ENCODE measurements at regions not wholly inside any gene's neighbourhood (a gene's known extent, or its start where the extent isn't known, plus 50 kb on each side); places are given as distances from the start of the nearest gene placed in this dataset.

- TF ChIP-seq CTCF (IDR thresholded peaks at IDR 0.05) (no peak), EZH2 (IDR thresholded peaks at IDR 0.05) (no peak)
Measured at GRCh38 chr3:127405791-127406190, 117.9 kb upstream of the PRR20G start.
